ENCODE measurements at regions not wholly inside any gene's neighbourhood (a gene's known extent, or its start where the extent isn't known, plus 50 kb on each side); places are given as distances from the start of the nearest gene placed in this dataset.

DNA sequence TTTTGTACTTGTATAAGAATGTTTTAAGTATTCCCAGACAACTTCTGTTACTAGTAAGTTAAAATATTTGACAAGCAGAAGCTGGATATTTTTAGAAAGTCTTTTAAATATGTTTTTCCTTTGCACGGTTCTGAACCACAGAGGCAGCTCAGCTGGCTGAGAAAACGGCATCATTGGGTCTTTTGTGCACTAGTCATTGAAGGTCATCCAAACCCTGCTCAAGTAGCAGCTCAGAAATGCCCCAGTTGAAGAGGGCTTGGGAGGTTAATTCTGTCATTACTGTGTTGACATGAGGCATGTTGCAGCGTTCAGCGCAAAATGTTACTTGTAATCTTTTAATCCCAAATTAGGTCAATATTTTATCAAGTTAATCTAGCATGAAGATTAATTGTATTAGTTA is 383.7 kb upstream of the FAM241A start:
- Histone ChIP-seq H3K36me3 (ENCODE audit: control insufficient read depth, insufficient read depth, low read length) (no peaks in the 10 kb centered on the region), H3K9me3 (no peaks in the 10 kb centered on the region), H3K4me1 (no peaks in the 10 kb centered on the region), H3K4me3 (ENCODE audit: low read depth, low read length) (no peak overlapping the region), H3K27me3 (replicated peaks; ENCODE audit: control insufficient read depth, insufficient read depth, low read length) (no peaks in the 10 kb centered on the region)
- TF ChIP-seq, protein P1, sequence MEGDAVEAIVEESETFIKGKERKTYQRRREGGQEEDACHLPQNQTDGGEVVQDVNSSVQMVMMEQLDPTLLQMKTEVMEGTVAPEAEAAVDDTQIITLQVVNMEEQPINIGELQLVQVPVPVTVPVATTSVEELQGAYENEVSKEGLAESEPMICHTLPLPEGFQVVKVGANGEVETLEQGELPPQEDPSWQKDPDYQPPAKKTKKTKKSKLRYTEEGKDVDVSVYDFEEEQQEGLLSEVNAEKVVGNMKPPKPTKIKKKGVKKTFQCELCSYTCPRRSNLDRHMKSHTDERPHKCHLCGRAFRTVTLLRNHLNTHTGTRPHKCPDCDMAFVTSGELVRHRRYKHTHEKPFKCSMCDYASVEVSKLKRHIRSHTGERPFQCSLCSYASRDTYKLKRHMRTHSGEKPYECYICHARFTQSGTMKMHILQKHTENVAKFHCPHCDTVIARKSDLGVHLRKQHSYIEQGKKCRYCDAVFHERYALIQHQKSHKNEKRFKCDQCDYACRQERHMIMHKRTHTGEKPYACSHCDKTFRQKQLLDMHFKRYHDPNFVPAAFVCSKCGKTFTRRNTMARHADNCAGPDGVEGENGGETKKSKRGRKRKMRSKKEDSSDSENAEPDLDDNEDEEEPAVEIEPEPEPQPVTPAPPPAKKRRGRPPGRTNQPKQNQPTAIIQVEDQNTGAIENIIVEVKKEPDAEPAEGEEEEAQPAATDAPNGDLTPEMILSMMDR (IDR thresholded peaks at IDR 0.05; ENCODE audit: insufficient read depth in 1 of 2, low read depth in 1 of 2, low read length in 1 of 2, severe bottlenecking in 1 of 2, unreplicated experiment in 1 of 2) = no peak
- Mint-ChIP-seq H3K27me3 (ENCODE audit: insufficient read depth, unreplicated experiment) (no peaks in the 10 kb centered on the region), H3K27ac (ENCODE audit: unreplicated experiment) (no peak overlapping the region), H3K36me3 (ENCODE audit: insufficient read depth, unreplicated experiment) (no peaks in the 10 kb centered on the region), H3K4me1 (ENCODE audit: low read depth, unreplicated experiment) (no peaks in the 10 kb centered on the region), H3K9me3 (ENCODE audit: unreplicated experiment) (no peaks in the 10 kb centered on the region), H3K4me3 (ENCODE audit: unreplicated experiment) (no peak overlapping the region)
- intact Hi-C loops (cut with micrococcal nuclease; ENCODE audit: unreplicated experiment) = no loop called here
- ChIA-PET POLR2A (no interaction called here), CTCF (no interaction called here)
- no peak for DNase-seq
- BruUV-seq (replicated peaks) = no TSS peak

DNA sequence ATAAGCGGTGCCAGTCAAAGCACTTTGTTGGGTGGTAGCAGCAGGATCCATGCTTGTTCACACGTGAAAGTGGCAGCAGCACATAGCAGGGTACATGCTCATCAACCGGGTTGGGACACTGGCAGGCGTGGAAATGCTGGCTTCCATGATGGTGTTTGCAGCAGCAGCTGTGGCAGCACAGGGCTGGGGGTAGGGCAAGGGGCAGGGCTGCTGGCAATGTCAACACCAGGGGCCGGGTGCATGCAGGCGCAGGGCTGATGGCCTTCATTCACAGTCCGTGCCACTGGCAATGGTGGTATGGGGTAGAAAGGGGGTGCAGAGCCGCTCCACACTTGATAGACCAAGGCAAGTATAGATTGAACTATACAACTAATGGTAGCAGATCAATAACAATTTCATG is 374.7 kb upstream of the FAM241A start:
- no peaks in the 10 kb centered on the region for H3K36me3 Mint-ChIP-seq (ENCODE audit: insufficient read depth, unreplicated experiment)
- CTCF ChIA-PET = no interaction called here
- BruUV-seq (replicated peaks) = no TSS peak

DNA sequence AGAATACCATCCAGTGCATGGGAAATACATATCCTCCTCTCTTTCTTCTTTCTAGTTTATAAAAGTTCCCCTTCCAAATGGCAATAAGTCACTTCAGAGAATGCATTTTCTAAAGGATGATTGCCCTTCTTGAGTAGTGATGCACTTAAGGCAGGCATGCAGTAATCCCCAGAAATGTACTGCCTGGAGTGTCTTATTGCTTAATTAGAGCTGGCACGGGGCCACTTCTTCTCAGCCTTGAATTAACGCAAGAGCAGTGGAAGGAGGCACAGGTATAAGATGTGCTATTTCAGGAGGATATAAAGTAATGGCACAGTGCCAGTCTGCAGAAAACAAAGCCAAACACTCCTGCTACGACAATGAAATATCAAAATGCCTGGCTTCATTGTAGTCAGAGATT is 371.4 kb upstream of the FAM241A start:
- no peaks in the 10 kb centered on the region for H3K9me3 ChIP-seq
- Mint-ChIP-seq H3K9me3 (ENCODE audit: unreplicated experiment) (no peaks in the 10 kb centered on the region), H3K4me1 (ENCODE audit: low read depth, unreplicated experiment) (no peaks in the 10 kb centered on the region), H3K36me3 (ENCODE audit: insufficient read depth, unreplicated experiment) (no peaks in the 10 kb centered on the region), H3K27me3 (ENCODE audit: insufficient read depth, unreplicated experiment) (peaks cover 2% of the 10 kb centered on the region), H3K27ac (ENCODE audit: unreplicated experiment) (no peak overlapping the region), H3K4me3 (ENCODE audit: unreplicated experiment) (no peak overlapping the region)
- ChIA-PET POLR2A (no interaction called here), CTCF (no interaction called here)
- DNase-seq = no peak
- no peak overlapping the region for H3K4me3 ChIP-seq (ENCODE audit: low read depth, low read length)
- BruUV-seq (replicated peaks) = no TSS peak
- no peaks in the 10 kb centered on the region for H3K27me3 ChIP-seq (replicated peaks; ENCODE audit: control insufficient read depth, insufficient read depth, low read length)
- TF ChIP-seq, protein P1 (IDR thresholded peaks at IDR 0.05; ENCODE audit: insufficient read depth in 1 of 2, low read depth in 1 of 2, low read length in 1 of 2, severe bottlenecking in 1 of 2, unreplicated experiment in 1 of 2) = no peak
- H3K4me1 ChIP-seq = no peaks in the 10 kb centered on the region
- intact Hi-C loops (cut with micrococcal nuclease; ENCODE audit: unreplicated experiment) = no loop called here
- no peaks in the 10 kb centered on the region for H3K36me3 ChIP-seq (ENCODE audit: control insufficient read depth, insufficient read depth, low read length)

More for the DNA sequence above, 374.7 kb upstream of the FAM241A start:
- Histone ChIP-seq H3K4me3 (ENCODE audit: low read depth, low read length) (no peak overlapping the region), H3K36me3 (ENCODE audit: control insufficient read depth, insufficient read depth, low read length) (no peaks in the 10 kb centered on the region), H3K4me1 (no peaks in the 10 kb centered on the region), H3K27me3 (replicated peaks; ENCODE audit: control insufficient read depth, insufficient read depth, low read length) (no peaks in the 10 kb centered on the region), H3K9me3 (no peaks in the 10 kb centered on the region)
- DNase-seq = no peak
- POLR2A ChIA-PET = no interaction called here
- H3K4me1 Mint-ChIP-seq (ENCODE audit: low read depth, unreplicated experiment) = no peaks in the 10 kb centered on the region
- H3K27ac Mint-ChIP-seq (ENCODE audit: unreplicated experiment) = no peak overlapping the region
- TF ChIP-seq, protein P1 (IDR thresholded peaks at IDR 0.05; ENCODE audit: insufficient read depth in 1 of 2, low read depth in 1 of 2, low read length in 1 of 2, severe bottlenecking in 1 of 2, unreplicated experiment in 1 of 2) = no peak
- H3K4me3 Mint-ChIP-seq (ENCODE audit: unreplicated experiment) = no peak overlapping the region
- intact Hi-C loops (cut with micrococcal nuclease; ENCODE audit: unreplicated experiment) = no loop called here
- H3K27me3 Mint-ChIP-seq (ENCODE audit: insufficient read depth, unreplicated experiment) = no peaks in the 10 kb centered on the region
- H3K9me3 Mint-ChIP-seq (ENCODE audit: unreplicated experiment) = no peaks in the 10 kb centered on the region
